Progenitor cell of endocrine pancreas (in vitro differentiated cells): ENCODE measurements at regions not wholly inside any gene's neighbourhood (a gene's known extent, or its start where the extent isn't known, plus 50 kb on each side); places are given as distances from the start of the nearest gene placed in this dataset.

ENCODE experiments used
- DNase-seq: peaks from one replicate; pipeline ENCODE4 v3.0.0; 2021; ENCODE audit warnings: low spot score; ENCODE audit not compliant: unreplicated experiment
- H3K27ac Mint-ChIP-seq: 2 replicates; pipeline ENCODE4 v1.8.0; 2021; ENCODE audit warnings: mild to moderate bottlenecking, moderate library complexity, mixed read lengths
- H3K27me3 Mint-ChIP-seq: 2 replicates; pipeline ENCODE4 v1.8.0; 2021; ENCODE audit warnings: mixed read lengths
- H3K36me3 Mint-ChIP-seq: 2 replicates; pipeline ENCODE4 v1.8.0; 2022; ENCODE audit warnings: mixed read lengths; ENCODE audit not compliant: insufficient read depth
- H3K4me1 Mint-ChIP-seq: 2 replicates; pipeline ENCODE4 v1.8.0; 2021; ENCODE audit warnings: low read depth, mixed read lengths
- H3K4me3 Mint-ChIP-seq: 2 replicates; pipeline ENCODE4 v1.8.0; 2021; ENCODE audit warnings: low read depth, mild to moderate bottlenecking, moderate library complexity, mixed read lengths
- H3K9me3 Mint-ChIP-seq: 2 replicates; pipeline ENCODE4 v1.8.0; 2021; ENCODE audit warnings: low read depth, mixed read lengths
- TF ChIP-seq, protein P1 (sequence below): fragments of 200-600 bp; sonication (generic); IDR thresholded peaks from one replicate; pipeline ENCODE4 v1.5.0; 2021; ENCODE audit warnings: antibody characterized with exemption, mild to moderate bottlenecking; ENCODE audit not compliant: unreplicated experiment

DNA sequence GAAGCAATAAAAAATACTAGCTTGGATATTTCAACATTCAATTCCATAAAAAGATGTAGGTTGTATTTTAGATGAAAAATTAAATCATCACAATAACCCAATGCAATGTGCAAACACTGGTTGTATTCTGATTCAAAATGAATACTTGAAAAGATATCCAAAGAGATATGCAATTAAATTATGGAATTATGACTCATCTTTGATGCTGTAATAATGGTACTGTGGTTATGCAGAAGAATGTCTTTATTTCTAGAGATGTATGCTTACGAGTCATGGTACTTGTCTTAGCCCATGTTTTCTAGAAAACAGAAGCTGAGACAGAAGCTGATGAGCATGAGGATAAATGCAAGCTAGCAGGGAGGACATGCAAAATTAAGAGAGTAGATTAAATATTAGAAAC, 1941.4 kb upstream of the NUDT12 start:
- no peak overlapping the region for H3K4me3 Mint-ChIP-seq
- TF ChIP-seq, protein P1, sequence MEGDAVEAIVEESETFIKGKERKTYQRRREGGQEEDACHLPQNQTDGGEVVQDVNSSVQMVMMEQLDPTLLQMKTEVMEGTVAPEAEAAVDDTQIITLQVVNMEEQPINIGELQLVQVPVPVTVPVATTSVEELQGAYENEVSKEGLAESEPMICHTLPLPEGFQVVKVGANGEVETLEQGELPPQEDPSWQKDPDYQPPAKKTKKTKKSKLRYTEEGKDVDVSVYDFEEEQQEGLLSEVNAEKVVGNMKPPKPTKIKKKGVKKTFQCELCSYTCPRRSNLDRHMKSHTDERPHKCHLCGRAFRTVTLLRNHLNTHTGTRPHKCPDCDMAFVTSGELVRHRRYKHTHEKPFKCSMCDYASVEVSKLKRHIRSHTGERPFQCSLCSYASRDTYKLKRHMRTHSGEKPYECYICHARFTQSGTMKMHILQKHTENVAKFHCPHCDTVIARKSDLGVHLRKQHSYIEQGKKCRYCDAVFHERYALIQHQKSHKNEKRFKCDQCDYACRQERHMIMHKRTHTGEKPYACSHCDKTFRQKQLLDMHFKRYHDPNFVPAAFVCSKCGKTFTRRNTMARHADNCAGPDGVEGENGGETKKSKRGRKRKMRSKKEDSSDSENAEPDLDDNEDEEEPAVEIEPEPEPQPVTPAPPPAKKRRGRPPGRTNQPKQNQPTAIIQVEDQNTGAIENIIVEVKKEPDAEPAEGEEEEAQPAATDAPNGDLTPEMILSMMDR, result no peak
- H3K9me3 Mint-ChIP-seq, result no peaks in the 10 kb centered on the region
- H3K36me3 Mint-ChIP-seq, result no peaks in the 10 kb centered on the region
- no peak for DNase-seq
- H3K27me3 Mint-ChIP-seq, result no peaks in the 10 kb centered on the region
- H3K27ac Mint-ChIP-seq, result no peak overlapping the region
- no peaks in the 10 kb centered on the region for H3K4me1 Mint-ChIP-seq

DNA sequence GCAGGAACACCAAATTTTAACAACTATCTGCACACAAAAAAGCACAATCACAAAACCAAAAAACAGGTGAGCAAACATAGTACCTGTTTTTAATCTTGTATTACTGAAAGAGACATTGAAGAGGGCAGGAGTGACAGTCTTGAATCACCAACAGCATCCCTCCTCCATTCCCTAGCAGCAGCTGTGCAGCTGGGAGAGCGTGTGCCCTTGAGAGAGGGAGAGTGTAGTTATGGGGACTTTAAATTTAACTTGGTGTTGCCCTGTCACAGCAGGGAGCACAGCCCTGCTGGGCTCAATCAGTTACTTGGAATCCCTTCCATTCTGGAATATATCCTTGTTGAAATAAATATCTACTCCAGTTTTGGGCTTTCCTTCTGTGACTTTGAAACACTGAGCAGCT, 1938.7 kb upstream of the NUDT12 start:
- TF ChIP-seq, protein P1, result no peak
- Mint-ChIP-seq H3K4me1 (no peaks in the 10 kb centered on the region), H3K9me3 (no peaks in the 10 kb centered on the region), H3K4me3 (no peak overlapping the region), H3K27ac (no peak overlapping the region), H3K27me3 (no peaks in the 10 kb centered on the region), H3K36me3 (no peaks in the 10 kb centered on the region)
- no peak for DNase-seq

DNA sequence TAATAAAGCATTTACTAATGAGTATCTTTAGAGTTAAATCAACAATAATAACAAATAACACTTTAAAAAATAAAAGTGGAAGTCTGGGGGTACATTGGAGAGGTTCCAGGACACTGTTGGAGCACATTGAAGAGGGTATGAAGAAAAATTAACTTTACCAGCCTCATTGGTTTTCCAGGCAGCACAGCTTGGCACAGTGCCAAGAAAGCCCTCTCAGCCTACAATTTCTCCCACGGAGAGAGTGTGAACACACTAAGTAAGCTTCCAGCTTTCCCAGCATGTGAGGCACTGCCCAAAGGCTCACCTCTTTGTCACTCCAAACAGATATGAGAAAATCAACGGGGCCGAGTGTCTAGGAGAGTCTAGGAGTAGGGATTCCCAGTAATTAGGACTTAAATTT, 1912.8 kb upstream of the NUDT12 start:
- no peak overlapping the region for H3K4me3 Mint-ChIP-seq
- peaks cover 5% of the 10 kb centered on the region for H3K9me3 Mint-ChIP-seq
- no peak for DNase-seq
- H3K27me3 Mint-ChIP-seq, result no peaks in the 10 kb centered on the region
- H3K4me1 Mint-ChIP-seq, result peaks cover 2% of the 10 kb centered on the region
- TF ChIP-seq, protein P1, result no peak
- H3K36me3 Mint-ChIP-seq, result no peaks in the 10 kb centered on the region
- no peak overlapping the region for H3K27ac Mint-ChIP-seq

DNA sequence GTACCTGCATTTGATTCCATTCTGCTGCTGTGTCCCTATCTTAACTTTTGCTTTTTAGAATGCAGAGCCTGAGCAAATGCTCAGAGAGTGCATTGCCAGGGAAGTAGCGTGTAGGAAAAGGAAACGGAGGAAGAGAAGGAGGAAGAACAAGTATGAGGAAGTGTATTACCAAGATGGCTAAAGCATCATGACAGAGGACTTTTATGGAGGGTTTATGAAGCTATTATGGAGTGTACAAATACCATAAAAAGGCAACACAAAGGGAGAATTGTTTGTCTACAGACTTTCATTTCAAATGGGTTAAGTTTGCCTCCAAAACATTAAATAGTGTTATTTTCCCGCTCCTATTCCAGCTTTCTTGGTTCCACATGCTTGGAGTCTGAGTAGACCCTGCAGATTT, 1899.8 kb upstream of the NUDT12 start:
- no peak for DNase-seq
- peaks cover 27% of the 10 kb centered on the region for H3K9me3 Mint-ChIP-seq
- H3K27me3 Mint-ChIP-seq, result no peaks in the 10 kb centered on the region
- TF ChIP-seq, protein P1, result no peak
- peaks cover 5% of the 10 kb centered on the region for H3K36me3 Mint-ChIP-seq
- no peak overlapping the region for H3K27ac Mint-ChIP-seq
- H3K4me1 Mint-ChIP-seq, result no peaks in the 10 kb centered on the region
- H3K4me3 Mint-ChIP-seq, result no peak overlapping the region

DNA sequence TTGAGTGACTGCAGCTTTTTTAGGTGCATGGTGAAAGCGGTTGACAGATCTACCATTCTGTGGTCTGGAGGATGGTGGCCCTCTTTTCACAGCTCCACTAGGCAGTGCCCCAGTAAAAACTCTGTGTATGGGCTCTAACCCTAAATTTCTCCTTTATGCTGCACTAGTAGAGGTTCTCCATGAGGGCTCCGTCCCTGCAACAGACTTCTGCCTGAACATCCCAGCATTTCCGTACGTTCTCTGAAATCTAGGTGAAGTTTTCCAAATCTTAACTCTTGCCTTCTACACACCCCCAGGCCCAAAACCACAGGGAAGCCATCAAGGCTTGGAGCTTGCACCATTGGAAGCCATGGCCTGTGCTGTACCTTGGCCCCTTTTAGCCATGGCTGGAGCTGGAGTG, 1898.1 kb upstream of the NUDT12 start:
- TF ChIP-seq, protein P1, result no peak
- H3K4me3 Mint-ChIP-seq, result no peak overlapping the region
- H3K36me3 Mint-ChIP-seq, result peaks cover 5% of the 10 kb centered on the region
- no peaks in the 10 kb centered on the region for H3K27me3 Mint-ChIP-seq
- H3K27ac Mint-ChIP-seq, result no peak overlapping the region
- no peaks in the 10 kb centered on the region for H3K4me1 Mint-ChIP-seq
- DNase-seq, result no peak
- peaks cover 27% of the 10 kb centered on the region for H3K9me3 Mint-ChIP-seq
